Right lobe of liver (tissue), 6 donors: ENCODE measurements at regions not wholly inside any gene's neighbourhood (a gene's known extent, or its start where the extent isn't known, plus 50 kb on each side); places are given as distances from the start of the nearest gene placed in this dataset.

Experiments used
- ATAC-seq, 4 donors: fragments of 200-7000 bp; cut with Tn5 transposase; one replicate each; pipeline ENCODE4 v1.9.1; 2020; ENCODE audit warnings: mild to moderate bottlenecking in 4 of 4, moderate library complexity in 4 of 4
- DNase-seq, 3 donors: peaks; one replicate each; pipeline ENCODE4 v3.0.0-alpha.2; 2020
- H3K27ac ChIP-seq, 3 donors: fragments of 200-600 bp; one replicate each; pipeline ENCODE4 v1.8.0; 2022
- H3K27me3 ChIP-seq, 2 donors: fragments of 200-600 bp; one replicate each; pipeline ENCODE4 v1.8.0; 2022
- H3K36me3 ChIP-seq, 4 donors: fragments of 200-600 bp; sonication (generic) in 1 of 4; one replicate each; pipeline versions ENCODE4 v1.5.1 to v1.8.0; 2017 to 2022; ENCODE audit warnings: control low read depth in 1 of 4
- H3K4me1 ChIP-seq, 4 donors: fragments of 200-600 bp; sonication (generic) in 1 of 4; one replicate each; pipeline versions ENCODE4 v1.5.1 to v1.8.0; 2017 to 2022; ENCODE audit warnings: control low read depth in 1 of 4
- H3K4me3 ChIP-seq, 3 donors: fragments of 200-600 bp; one replicate each; pipeline ENCODE4 v1.8.0; 2022
- H3K9me3 ChIP-seq, 4 donors: fragments of 200-600 bp; sonication (generic) in 1 of 4; one replicate each; pipeline versions ENCODE4 v1.5.1 to v1.8.0; 2017 to 2022; ENCODE audit warnings: control low read depth in 1 of 4
- CTCF ChIP-seq, 4 donors: fragments of 200-600 bp in 3 of 4; fragments of 450-650 bp in 1 of 4; IDR thresholded peaks; one replicate each; pipeline versions ENCODE4 v1.5.1 to v1.8.0; 2016 to 2022; ENCODE audit warnings: antibody characterized with exemption in 4 of 4, mild to moderate bottlenecking in 2 of 4
- POLR2A ChIP-seq: fragments of 450-650 bp; IDR thresholded peaks from one replicate; pipeline ENCODE4 v1.6.1; 2017; ENCODE audit warnings: antibody characterized with exemption, mild to moderate bottlenecking
- WGBS: methylation state at CpG from one replicate; pipeline ENCODE4 v1.1.6; 2018; ENCODE audit warnings: low coverage, low lambda C conversion rate; ENCODE audit not compliant: insufficient coverage; ENCODE audit errors: missing lambda C conversion rate; 5-methylcytosine and 5-hydroxymethylcytosine counted together
- intact Hi-C, 2 donors: fragments of 100-400 bp; cut with DNase I; formaldehyde crosslinking; loops; one replicate each; pipeline versions ENCODE4 v1.11.2 to v1.14.1; 2022
- donor health status: DM: no; HTN: yes; CAD: no.
- donor health status: DM: no; HTN: no; CAD: no.
- donor health status: DM: no; HTN: no; CAD: no.
- donor health status: DM: no; HTN: yes; CAD: no.
- donor health status: DM: no; HTN: yes; CAD: no.

- Histone ChIP-seq H3K9me3 (no peaks in the 10 kb centered on the region), H3K4me1 (no peaks in the 10 kb centered on the region), H3K36me3 (no peaks in the 10 kb centered on the region), H3K27me3 (no peaks in the 10 kb centered on the region), H3K4me3 (no peak overlapping the region), H3K27ac (no peak overlapping the region)
- DNase-seq (peak in 2 of 3 donors; percentile 18 to 46), ATAC-seq (peak; percentile 86 to 88 (median 86))
- TF ChIP-seq POLR2A (no peak), CTCF (IDR thresholded peaks at IDR 0.05) (peak; percentile 42 to 70 (median 70))
- intact Hi-C loops, result no loop called here
- WGBS, result 31% methylated on average over 17 of the region's 21 CpGs
Observed at GRCh38 chr22:33209930-33210784, 152.0 kb upstream of the SYN3 start.

GRCh38 chr22:33204408-33204807 is 146.2 kb upstream of the SYN3 start:
- ATAC-seq (no peak), DNase-seq (no peak)
- H3K27ac ChIP-seq, result no peak overlapping the region
- no peak overlapping the region for H3K4me3 ChIP-seq
- 6% methylated on average over 1 of the region's 1 CpG for WGBS
- H3K9me3 ChIP-seq, result no peaks in the 10 kb centered on the region
- no peaks in the 10 kb centered on the region for H3K27me3 ChIP-seq
- intact Hi-C loops, result no loop called here
- no peaks in the 10 kb centered on the region for H3K36me3 ChIP-seq
- peaks cover 0 to 4% (median 0%) of the 10 kb centered on the region in 4 donors for H3K4me1 ChIP-seq
- TF ChIP-seq CTCF (IDR thresholded peaks at IDR 0.05) (no peak), POLR2A (no peak)

- intact Hi-C loops, result no loop called here
- no peak for ATAC-seq
- WGBS, result 26% methylated on average over 1 of the region's 1 CpG
Observed at GRCh38 chr22:33202455-33202854, 144.3 kb upstream of the SYN3 start.

GRCh38 chr22:33194529-33195077 is 136.4 kb upstream of the SYN3 start:
- Histone ChIP-seq H3K9me3 (no peaks in the 10 kb centered on the region), H3K4me3 (no peak overlapping the region), H3K27ac (no peak overlapping the region), H3K36me3 (no peaks in the 10 kb centered on the region), H3K27me3 (peaks cover 0 to 4% of the 10 kb centered on the region in 2 donors), H3K4me1 (no peaks in the 10 kb centered on the region)
- DNase-seq, result no peak
- WGBS, result 54% methylated on average over 3 of the region's 3 CpGs
- TF ChIP-seq POLR2A, result no peak
- intact Hi-C loops, result no loop called here
- no peak for ATAC-seq

More at GRCh38 chr22:33202455-33202854, 144.3 kb upstream of the SYN3 start:
- Histone ChIP-seq H3K4me3 (no peak overlapping the region), H3K27me3 (no peaks in the 10 kb centered on the region), H3K9me3 (no peaks in the 10 kb centered on the region), H3K27ac (no peak overlapping the region), H3K4me1 (peaks cover 0 to 4% (median 0%) of the 10 kb centered on the region in 4 donors), H3K36me3 (no peaks in the 10 kb centered on the region)
- TF ChIP-seq POLR2A (no peak), CTCF (IDR thresholded peaks at IDR 0.05) (no peak)
- no peak for DNase-seq

GRCh38 chr22:33192156-33192555 is 134.0 kb upstream of the SYN3 start:
- TF ChIP-seq CTCF (IDR thresholded peaks at IDR 0.05) (no peak), POLR2A (no peak)
- no peaks in the 10 kb centered on the region for H3K9me3 ChIP-seq
- WGBS, result 56% methylated on average over 2 of the region's 2 CpGs
- ATAC-seq, result no peak
- H3K27me3 ChIP-seq, result peaks cover 0 to 4% of the 10 kb centered on the region in 2 donors
- intact Hi-C loops, result no loop called here
- no peaks in the 10 kb centered on the region for H3K4me1 ChIP-seq
- no peak overlapping the region for H3K4me3 ChIP-seq
- no peaks in the 10 kb centered on the region for H3K36me3 ChIP-seq
- no peak for DNase-seq
- H3K27ac ChIP-seq, result no peak overlapping the region
